HL-60 (cell line): ENCODE measurements at regions not wholly inside any gene's neighbourhood (a gene's known extent, or its start where the extent isn't known, plus 50 kb on each side); places are given as distances from the start of the nearest gene placed in this dataset.

Experiments used
- GABPA ChIP-seq: IDR thresholded peaks from 2 replicates; pipeline ENCODE4 v1.6.1; 2012; ENCODE audit warnings: low read depth
- POLR2AphosphoS5 ChIP-seq: IDR thresholded peaks from 2 replicates; pipeline ENCODE4 v1.6.1; 2012; ENCODE audit warnings: low read depth
- TF ChIP-seq, protein P1 (sequence below): IDR thresholded peaks from one replicate; pipeline ENCODE4 v1.5.1; 2011; ENCODE audit warnings: low read length, control low read depth, inconsistent platforms; ENCODE audit not compliant: insufficient read depth
- TF ChIP-seq, protein P2 (sequence below): IDR thresholded peaks from 2 replicates; pipeline ENCODE4 v1.6.1; 2012; ENCODE audit warnings: low read depth; ENCODE audit not compliant: insufficient replicate concordance

DNA sequence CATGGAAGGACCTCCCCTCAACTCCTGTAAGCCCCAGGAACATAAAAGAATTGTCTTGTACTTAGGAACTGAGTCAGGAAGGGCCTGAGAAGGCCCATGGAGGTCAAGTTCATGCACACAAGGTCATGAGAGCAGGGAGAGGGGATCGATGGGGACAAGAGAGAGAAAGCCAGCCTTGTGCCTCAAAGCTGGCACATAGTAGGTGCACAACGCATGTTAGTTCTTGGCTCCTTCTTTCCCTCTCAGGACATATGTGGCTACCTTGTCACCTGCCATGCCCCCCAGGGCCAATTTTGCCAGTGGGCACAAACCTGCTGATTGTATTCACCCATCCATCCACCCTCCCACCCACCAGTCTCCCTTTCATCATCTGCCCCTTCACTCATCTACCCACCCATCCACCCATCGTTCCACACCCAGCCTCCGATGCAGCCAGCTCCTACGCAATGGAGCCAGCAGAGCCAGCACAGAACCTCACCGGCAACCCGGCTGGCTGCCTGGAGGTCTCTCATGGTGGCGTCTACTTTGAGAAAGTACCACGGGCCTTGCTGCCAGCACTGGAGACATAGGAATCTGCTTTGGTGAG lies 52.4 kb upstream of the INSYN1 start:
- TF ChIP-seq POLR2AphosphoS5 (no peak), GABPA (no peak)
- TF ChIP-seq, protein P1, sequence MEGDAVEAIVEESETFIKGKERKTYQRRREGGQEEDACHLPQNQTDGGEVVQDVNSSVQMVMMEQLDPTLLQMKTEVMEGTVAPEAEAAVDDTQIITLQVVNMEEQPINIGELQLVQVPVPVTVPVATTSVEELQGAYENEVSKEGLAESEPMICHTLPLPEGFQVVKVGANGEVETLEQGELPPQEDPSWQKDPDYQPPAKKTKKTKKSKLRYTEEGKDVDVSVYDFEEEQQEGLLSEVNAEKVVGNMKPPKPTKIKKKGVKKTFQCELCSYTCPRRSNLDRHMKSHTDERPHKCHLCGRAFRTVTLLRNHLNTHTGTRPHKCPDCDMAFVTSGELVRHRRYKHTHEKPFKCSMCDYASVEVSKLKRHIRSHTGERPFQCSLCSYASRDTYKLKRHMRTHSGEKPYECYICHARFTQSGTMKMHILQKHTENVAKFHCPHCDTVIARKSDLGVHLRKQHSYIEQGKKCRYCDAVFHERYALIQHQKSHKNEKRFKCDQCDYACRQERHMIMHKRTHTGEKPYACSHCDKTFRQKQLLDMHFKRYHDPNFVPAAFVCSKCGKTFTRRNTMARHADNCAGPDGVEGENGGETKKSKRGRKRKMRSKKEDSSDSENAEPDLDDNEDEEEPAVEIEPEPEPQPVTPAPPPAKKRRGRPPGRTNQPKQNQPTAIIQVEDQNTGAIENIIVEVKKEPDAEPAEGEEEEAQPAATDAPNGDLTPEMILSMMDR = no peak
- TF ChIP-seq, protein P2, sequence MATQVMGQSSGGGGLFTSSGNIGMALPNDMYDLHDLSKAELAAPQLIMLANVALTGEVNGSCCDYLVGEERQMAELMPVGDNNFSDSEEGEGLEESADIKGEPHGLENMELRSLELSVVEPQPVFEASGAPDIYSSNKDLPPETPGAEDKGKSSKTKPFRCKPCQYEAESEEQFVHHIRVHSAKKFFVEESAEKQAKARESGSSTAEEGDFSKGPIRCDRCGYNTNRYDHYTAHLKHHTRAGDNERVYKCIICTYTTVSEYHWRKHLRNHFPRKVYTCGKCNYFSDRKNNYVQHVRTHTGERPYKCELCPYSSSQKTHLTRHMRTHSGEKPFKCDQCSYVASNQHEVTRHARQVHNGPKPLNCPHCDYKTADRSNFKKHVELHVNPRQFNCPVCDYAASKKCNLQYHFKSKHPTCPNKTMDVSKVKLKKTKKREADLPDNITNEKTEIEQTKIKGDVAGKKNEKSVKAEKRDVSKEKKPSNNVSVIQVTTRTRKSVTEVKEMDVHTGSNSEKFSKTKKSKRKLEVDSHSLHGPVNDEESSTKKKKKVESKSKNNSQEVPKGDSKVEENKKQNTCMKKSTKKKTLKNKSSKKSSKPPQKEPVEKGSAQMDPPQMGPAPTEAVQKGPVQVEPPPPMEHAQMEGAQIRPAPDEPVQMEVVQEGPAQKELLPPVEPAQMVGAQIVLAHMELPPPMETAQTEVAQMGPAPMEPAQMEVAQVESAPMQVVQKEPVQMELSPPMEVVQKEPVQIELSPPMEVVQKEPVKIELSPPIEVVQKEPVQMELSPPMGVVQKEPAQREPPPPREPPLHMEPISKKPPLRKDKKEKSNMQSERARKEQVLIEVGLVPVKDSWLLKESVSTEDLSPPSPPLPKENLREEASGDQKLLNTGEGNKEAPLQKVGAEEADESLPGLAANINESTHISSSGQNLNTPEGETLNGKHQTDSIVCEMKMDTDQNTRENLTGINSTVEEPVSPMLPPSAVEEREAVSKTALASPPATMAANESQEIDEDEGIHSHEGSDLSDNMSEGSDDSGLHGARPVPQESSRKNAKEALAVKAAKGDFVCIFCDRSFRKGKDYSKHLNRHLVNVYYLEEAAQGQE = no peak
